HEK293 (cell line): ENCODE measurements at regions not wholly inside any gene's neighbourhood (a gene's known extent, or its start where the extent isn't known, plus 50 kb on each side); places are given as distances from the start of the nearest gene placed in this dataset.

Experiments
- CTCF ChIP-seq: fragments of 450-650 bp; formaldehyde crosslinking; IDR thresholded peaks from 2 replicates; pipeline ENCODE4 v1.5.1; 2016; ENCODE audit warnings: missing biosample characterization, missing genetic modification characterization
- IKZF3 ChIP-seq: fragments of 450-650 bp; IDR thresholded peaks from 2 replicates; pipeline ENCODE4 v1.5.0; 2018; ENCODE audit warnings: missing biosample characterization, mild to moderate bottlenecking, missing genetic modification characterization, moderate library complexity
- KLF10 ChIP-seq: fragments of 450-650 bp; IDR thresholded peaks from 2 replicates; pipeline ENCODE4 v1.5.1; 2018; ENCODE audit warnings: missing biosample characterization, mild to moderate bottlenecking, missing genetic modification characterization
- KLF8 ChIP-seq: fragments of 450-650 bp; formaldehyde crosslinking; IDR thresholded peaks from 2 replicates; pipeline ENCODE4 v1.5.1; 2016; ENCODE audit warnings: missing biosample characterization, missing genetic modification characterization
- ZBTB1 ChIP-seq: fragments of 450-650 bp; formaldehyde crosslinking; IDR thresholded peaks from 2 replicates; pipeline ENCODE4 v1.5.1; 2016; ENCODE audit warnings: missing biosample characterization, missing genetic modification characterization
- ZNF239 ChIP-seq: fragments of 450-650 bp; formaldehyde crosslinking; IDR thresholded peaks from 2 replicates; pipeline ENCODE4 v1.5.1; 2016; ENCODE audit warnings: missing biosample characterization, missing genetic modification characterization
- ZNF350 ChIP-seq: fragments of 450-650 bp; formaldehyde crosslinking; IDR thresholded peaks from 2 replicates; pipeline ENCODE4 v1.5.0; 2017; ENCODE audit warnings: missing biosample characterization, mild to moderate bottlenecking, missing genetic modification characterization
- ZNF362 ChIP-seq: fragments of 450-650 bp; formaldehyde crosslinking; IDR thresholded peaks from 2 replicates; pipeline ENCODE4 v1.5.1; 2016; ENCODE audit warnings: missing biosample characterization, missing genetic modification characterization
- ZNF747 ChIP-seq: fragments of 450-650 bp; formaldehyde crosslinking; IDR thresholded peaks from 2 replicates; pipeline ENCODE4 v1.5.1; 2016; ENCODE audit warnings: missing biosample characterization, missing genetic modification characterization
- ZNF776 ChIP-seq: fragments of 450-650 bp; formaldehyde crosslinking; IDR thresholded peaks from 2 replicates; pipeline ENCODE4 v1.5.0; 2017; ENCODE audit warnings: missing biosample characterization, missing genetic modification characterization, borderline replicate concordance

GRCh38 chr5:89850513-89850865 lies 559.1 kb downstream of the CETN3 start:
- TF ChIP-seq KLF8 (tag by site-specific recombination), result no peak
- TF ChIP-seq ZNF362 (tag by site-specific recombination), result no peak
- TF ChIP-seq KLF10 (tag by site-specific recombination), result no peak
- no peak for TF ChIP-seq ZNF747 (tag by site-specific recombination)
- TF ChIP-seq ZBTB1, result no peak
- TF ChIP-seq ZNF350 (tag by site-specific recombination), result no peak
- TF ChIP-seq ZNF239 (tag by site-specific recombination), result no peak
- no peak for TF ChIP-seq CTCF (tag by site-specific recombination)
- TF ChIP-seq ZNF776 (tag by site-specific recombination), result no peak
- no peak for TF ChIP-seq IKZF3 (tag by site-specific recombination)
